Lower leg skin (tissue), 3 donors: ENCODE measurements at regions not wholly inside any gene's neighbourhood (a gene's known extent, or its start where the extent isn't known, plus 50 kb on each side); places are given as distances from the start of the nearest gene placed in this dataset.

ENCODE experiments used
- POLR2A ChIP-seq, 2 donors: fragments of 450-650 bp; IDR thresholded peaks; one replicate each; pipeline ENCODE4 v1.6.1; 2016 to 2017; ENCODE audit warnings: antibody characterized with exemption in 2 of 2, mild to moderate bottlenecking in 1 of 2, moderate library complexity in 1 of 2
- TF ChIP-seq, protein P1 (sequence below), 3 donors: fragments of 450-650 bp; IDR thresholded peaks; one replicate each; pipeline ENCODE4 v1.5.1; 2016; ENCODE audit warnings: antibody characterized with exemption in 3 of 3, mild to moderate bottlenecking in 3 of 3, moderate library complexity in 2 of 3

DNA sequence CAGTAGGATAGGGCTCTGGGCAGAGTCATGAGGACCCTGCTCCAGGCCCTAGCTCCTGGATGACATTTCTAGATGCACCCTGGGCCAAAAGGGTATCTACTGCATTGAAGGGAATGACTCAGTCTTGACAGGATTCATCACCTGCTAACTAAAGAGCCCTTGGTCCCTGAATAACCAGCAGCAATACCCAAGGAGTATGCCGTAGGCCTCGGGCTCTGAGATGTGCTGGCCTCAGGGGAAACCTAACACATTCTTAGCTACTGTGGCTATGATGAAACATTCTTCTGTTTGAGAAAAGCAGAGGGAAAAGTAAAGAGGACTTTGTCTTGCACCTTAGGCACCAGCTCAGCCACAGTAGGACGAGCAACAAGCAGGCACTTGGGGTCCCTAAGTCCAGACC lies 89.5 kb upstream of the SLC1A1 start:
- TF ChIP-seq, protein P1, sequence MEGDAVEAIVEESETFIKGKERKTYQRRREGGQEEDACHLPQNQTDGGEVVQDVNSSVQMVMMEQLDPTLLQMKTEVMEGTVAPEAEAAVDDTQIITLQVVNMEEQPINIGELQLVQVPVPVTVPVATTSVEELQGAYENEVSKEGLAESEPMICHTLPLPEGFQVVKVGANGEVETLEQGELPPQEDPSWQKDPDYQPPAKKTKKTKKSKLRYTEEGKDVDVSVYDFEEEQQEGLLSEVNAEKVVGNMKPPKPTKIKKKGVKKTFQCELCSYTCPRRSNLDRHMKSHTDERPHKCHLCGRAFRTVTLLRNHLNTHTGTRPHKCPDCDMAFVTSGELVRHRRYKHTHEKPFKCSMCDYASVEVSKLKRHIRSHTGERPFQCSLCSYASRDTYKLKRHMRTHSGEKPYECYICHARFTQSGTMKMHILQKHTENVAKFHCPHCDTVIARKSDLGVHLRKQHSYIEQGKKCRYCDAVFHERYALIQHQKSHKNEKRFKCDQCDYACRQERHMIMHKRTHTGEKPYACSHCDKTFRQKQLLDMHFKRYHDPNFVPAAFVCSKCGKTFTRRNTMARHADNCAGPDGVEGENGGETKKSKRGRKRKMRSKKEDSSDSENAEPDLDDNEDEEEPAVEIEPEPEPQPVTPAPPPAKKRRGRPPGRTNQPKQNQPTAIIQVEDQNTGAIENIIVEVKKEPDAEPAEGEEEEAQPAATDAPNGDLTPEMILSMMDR (IDR thresholded peaks at IDR 0.05): no peak
- no peak for TF ChIP-seq POLR2A (IDR thresholded peaks at IDR 0.05)
